ENCODE measurements at regions not wholly inside any gene's neighbourhood (a gene's known extent, or its start where the extent isn't known, plus 50 kb on each side); places are given as distances from the start of the nearest gene placed in this dataset.

DNA sequence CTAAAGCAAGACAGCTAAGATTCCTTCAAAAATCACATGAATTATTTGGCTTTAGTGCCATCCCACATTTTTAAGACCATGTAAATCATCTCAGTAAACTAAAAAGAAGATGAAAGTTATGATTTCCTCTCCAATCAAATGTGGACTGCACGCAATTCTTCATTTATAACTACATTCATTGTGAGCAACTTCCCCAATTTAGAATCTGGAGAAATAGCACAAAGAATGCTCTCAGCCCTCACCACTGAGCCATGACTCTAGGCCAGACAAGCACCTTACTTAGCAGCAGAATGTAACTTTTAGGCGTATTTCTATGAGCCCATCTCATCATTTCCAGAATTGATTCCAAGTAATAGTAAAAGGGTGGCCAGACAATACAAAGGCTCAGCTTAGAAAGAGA lies 616.6 kb downstream of the TLE1 start:
- Mint-ChIP-seq H3K27me3 (ENCODE audit: low read depth) (no peaks in the 10 kb centered on the region), H3K9me3 (no peaks in the 10 kb centered on the region), H3K4me1 (no peaks in the 10 kb centered on the region), H3K4me3 (no peak overlapping the region), H3K36me3 (ENCODE audit: insufficient read depth in 1 of 3, low read depth in 3 of 3) (no peaks in the 10 kb centered on the region), H3K27ac (no peak overlapping the region)
- no peak overlapping the region for H2BK12ac ChIP-seq (ENCODE audit: insufficient read length, low read depth, low read length)
- no peaks in the 10 kb centered on the region for H3K79me1 ChIP-seq (ENCODE audit: insufficient read depth, low read depth, low read length, poor library complexity, severe bottlenecking)
- no peaks in the 10 kb centered on the region for H3K27me3 ChIP-seq (ENCODE audit: insufficient read depth, low read length)
- no peak overlapping the region for H4K91ac ChIP-seq (ENCODE audit: insufficient read length, low read depth, low read length)
- no peak overlapping the region for H4K5ac ChIP-seq (ENCODE audit: insufficient read length, low read depth, low read length)
- H3K23ac ChIP-seq (ENCODE audit: insufficient read length, low read depth, low read length) = no peak overlapping the region
- H4K8ac ChIP-seq (replicated peaks; ENCODE audit: insufficient read length, low read depth, low read length) = no peak overlapping the region
- no peak overlapping the region for H3K56ac ChIP-seq (ENCODE audit: insufficient read length, low read depth, low read length)
- no peak for DNase-seq
- H3K4ac ChIP-seq (ENCODE audit: low read depth, low read length) = no peak overlapping the region
- no peaks in the 10 kb centered on the region for H3K9me3 ChIP-seq (ENCODE audit: control insufficient read depth, low read depth, low read length)
- H2BK5ac ChIP-seq (ENCODE audit: insufficient read length, low read length) = no peak overlapping the region
- no peak overlapping the region for H2AK5ac ChIP-seq (ENCODE audit: insufficient read length, low read length)
- WGBS (ENCODE audit: extremely low coverage, insufficient read length, low lambda C conversion rate) = no CpG with 5 or more reads among the region's 2 CpGs
- H3K4me1 ChIP-seq (ENCODE audit: insufficient read depth, low read length) = no peaks in the 10 kb centered on the region
- H3K9ac ChIP-seq (ENCODE audit: extremely low read depth, insufficient read length, low read length) = no peak overlapping the region
- TF ChIP-seq, protein P1, sequence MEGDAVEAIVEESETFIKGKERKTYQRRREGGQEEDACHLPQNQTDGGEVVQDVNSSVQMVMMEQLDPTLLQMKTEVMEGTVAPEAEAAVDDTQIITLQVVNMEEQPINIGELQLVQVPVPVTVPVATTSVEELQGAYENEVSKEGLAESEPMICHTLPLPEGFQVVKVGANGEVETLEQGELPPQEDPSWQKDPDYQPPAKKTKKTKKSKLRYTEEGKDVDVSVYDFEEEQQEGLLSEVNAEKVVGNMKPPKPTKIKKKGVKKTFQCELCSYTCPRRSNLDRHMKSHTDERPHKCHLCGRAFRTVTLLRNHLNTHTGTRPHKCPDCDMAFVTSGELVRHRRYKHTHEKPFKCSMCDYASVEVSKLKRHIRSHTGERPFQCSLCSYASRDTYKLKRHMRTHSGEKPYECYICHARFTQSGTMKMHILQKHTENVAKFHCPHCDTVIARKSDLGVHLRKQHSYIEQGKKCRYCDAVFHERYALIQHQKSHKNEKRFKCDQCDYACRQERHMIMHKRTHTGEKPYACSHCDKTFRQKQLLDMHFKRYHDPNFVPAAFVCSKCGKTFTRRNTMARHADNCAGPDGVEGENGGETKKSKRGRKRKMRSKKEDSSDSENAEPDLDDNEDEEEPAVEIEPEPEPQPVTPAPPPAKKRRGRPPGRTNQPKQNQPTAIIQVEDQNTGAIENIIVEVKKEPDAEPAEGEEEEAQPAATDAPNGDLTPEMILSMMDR (conservative IDR thresholded peaks at IDR 0.05) = no peak
- H3K18ac ChIP-seq (ENCODE audit: insufficient read length, low read depth, low read length) = no peak overlapping the region
- H2BK15ac ChIP-seq (ENCODE audit: low read depth, low read length) = no peak overlapping the region
- no peaks in the 10 kb centered on the region for H4K20me1 ChIP-seq (ENCODE audit: control insufficient read depth, insufficient read depth, insufficient read length)
- H3T11ph ChIP-seq (ENCODE audit: low read length) = no peak overlapping the region
- no peak overlapping the region for H3K14ac ChIP-seq (ENCODE audit: insufficient read depth, low read length)
- H2BK20ac ChIP-seq (ENCODE audit: low read depth, low read length, poor library complexity, severe bottlenecking) = no peak overlapping the region
- no peaks in the 10 kb centered on the region for H3K23me2 ChIP-seq (ENCODE audit: insufficient read length, low read depth, low read length, poor library complexity, severe bottlenecking)
- no peak overlapping the region for H3K27ac ChIP-seq (ENCODE audit: insufficient read length, low read depth, low read length)
- H2BK120ac ChIP-seq (ENCODE audit: low read depth, low read length, poor library complexity, severe bottlenecking) = no peak overlapping the region
- no peak overlapping the region for H2AFZ ChIP-seq (ENCODE audit: low read length)
- H3K4me2 ChIP-seq (ENCODE audit: insufficient read depth, insufficient read length, low read length) = no peak overlapping the region
- H3K79me2 ChIP-seq (ENCODE audit: insufficient read depth, low read length) = no peaks in the 10 kb centered on the region

All from H9 (cell line).